ENCODE measurements at regions not wholly inside any gene's neighbourhood (a gene's known extent, or its start where the extent isn't known, plus 50 kb on each side); places are given as distances from the start of the nearest gene placed in this dataset.
"Not testable (repeated sequence)": the region's sequence is repeated elsewhere in the genome, so short reads cannot be mapped to it uniquely, and the experiment has no call there.

DNA sequence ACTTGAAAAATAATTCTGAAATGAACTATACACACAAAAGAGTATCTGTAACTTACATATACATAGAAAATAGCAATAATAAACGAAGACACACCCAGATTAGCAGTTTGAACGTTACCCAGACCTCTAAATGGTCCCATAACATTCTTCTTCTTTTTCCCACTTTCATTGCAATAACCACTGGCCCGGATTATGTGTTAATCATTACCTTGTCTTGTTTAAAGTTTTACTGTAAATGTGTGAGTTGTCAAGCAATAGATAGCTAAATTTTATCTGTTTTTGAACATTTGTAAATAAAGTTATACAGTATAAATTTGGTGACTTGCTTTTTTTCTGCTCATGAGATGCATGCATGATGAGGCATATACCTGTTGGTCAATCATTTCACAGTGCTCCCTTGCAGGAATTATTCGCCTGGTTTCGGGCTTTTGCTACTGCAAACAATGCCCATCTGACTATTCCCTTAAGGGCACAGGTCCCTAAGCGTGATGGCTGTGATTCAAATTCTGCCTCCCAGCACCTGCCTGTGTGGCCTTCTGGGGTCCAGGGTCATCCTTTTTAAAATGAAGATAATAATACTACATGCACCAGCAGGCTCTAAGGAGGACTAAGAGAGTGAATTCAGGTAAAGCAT is 66.1 kb downstream of the GADD45G start:
- in situ Hi-C loops (cut with HindIII; ENCODE audit: low sequenced_read_pairs): no loop called here

DNA sequence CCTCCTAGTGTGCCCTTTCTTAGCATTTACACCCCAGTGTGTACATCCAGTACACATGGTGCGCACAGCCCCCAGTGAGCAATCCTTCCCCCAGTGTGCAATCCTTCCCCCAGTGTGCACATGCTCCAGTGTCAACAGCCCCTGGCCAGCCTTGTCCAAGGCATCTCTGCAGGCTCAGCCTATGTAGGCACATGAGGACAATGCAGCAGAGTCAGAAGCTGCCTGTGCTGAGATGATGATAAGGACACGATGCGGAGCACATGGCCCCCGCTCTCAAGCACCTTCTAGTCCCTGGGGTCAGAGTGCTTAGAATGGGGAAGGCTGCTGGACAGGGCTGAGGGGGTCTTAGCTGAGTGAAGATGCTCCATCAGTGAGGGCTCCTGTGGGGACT is 69.8 kb downstream of the GADD45G start:
- in situ Hi-C loops (cut with HindIII; ENCODE audit: low sequenced_read_pairs): no loop called here

DNA sequence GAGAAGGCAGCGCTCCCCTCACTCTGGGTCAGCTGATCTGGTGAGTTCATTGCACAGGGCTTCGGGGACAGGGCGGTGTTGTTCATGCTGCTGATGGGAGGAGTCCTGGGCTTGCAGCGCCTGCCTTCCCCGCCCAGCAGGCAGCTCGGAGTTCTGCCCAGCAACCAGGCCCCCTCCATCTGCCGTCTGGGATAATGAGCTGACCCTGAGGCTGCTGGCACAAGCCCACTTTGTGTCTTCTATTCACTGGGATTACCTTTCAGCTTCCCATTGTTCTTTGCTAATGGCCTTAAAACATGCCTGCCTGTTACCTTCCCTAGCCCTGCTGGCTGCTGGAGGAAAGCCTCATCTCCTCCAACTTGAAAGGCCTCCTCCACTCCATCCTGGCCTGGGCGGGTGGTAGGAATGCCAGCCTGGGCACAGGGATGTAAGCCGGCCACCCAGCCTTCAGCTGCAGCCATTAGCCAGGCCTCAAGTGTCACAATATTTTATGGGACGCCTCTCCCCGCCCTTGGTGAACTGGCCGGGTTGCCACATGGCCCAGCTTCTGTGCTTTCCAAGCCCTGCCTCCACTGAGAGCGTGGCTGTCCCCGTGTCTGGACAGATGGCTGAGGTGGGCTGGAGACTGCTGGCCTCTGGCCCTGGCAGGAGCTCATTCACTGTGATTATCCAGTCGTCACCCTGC is 70.4 kb downstream of the GADD45G start:
- in situ Hi-C loops (cut with HindIII; ENCODE audit: low sequenced_read_pairs): no loop called here

DNA sequence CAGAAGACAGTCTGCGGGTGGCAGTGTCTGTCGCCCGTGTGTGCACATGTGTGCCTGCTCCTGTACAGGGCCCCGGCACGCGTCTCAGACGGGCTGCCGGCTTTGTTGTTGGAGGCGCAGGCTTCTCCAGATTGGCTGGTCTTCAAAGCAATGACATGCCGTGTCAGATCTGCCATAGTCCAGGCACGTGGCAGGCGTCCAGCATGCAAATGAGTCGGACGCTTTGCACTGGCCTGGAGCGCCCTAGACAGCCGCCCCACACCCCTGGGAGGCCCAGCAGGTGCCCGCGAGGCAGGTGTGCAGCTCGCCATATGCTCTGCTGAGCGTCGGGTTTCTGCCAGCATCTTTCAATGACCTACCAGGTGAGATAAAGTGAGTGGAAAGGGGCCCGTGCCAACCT is 71.5 kb downstream of the GADD45G start:
- in situ Hi-C loops (cut with HindIII; ENCODE audit: low sequenced_read_pairs): no loop called here

DNA sequence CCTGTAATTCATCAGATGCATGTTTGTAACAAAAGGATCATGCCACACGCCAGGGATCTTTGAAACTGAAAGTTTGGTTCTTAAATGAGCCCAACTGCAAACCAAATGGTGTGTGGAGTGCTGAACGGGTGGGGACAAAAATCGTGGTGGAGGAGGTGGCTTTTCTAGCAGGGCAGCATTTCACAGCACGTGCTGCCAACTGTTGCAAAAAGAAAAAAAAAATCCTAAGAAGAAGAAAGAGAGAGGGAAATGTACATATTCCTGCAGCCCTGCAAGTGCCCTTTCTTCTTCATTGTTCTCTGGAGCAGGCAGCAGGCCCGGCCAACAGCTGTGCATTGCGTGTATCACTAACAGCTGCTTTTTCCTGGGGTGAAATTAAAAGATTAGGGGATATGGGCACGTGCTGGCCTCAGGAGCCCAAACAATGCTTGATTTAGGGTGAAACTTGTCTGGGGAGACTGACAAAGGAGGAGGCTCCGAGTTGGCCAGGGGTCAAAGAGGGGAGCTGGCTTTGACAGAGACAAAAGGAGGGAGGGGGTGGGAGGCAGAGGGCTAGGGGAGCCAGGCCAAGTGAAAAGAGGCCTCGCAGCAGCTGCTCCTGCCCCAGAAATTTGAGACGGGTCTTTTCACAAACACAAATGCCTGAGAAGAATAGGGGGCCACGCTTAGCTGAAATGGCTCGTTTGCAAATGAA is 73.0 kb downstream of the GADD45G start:
- in situ Hi-C loops (cut with HindIII; ENCODE audit: low sequenced_read_pairs): no loop called here

DNA sequence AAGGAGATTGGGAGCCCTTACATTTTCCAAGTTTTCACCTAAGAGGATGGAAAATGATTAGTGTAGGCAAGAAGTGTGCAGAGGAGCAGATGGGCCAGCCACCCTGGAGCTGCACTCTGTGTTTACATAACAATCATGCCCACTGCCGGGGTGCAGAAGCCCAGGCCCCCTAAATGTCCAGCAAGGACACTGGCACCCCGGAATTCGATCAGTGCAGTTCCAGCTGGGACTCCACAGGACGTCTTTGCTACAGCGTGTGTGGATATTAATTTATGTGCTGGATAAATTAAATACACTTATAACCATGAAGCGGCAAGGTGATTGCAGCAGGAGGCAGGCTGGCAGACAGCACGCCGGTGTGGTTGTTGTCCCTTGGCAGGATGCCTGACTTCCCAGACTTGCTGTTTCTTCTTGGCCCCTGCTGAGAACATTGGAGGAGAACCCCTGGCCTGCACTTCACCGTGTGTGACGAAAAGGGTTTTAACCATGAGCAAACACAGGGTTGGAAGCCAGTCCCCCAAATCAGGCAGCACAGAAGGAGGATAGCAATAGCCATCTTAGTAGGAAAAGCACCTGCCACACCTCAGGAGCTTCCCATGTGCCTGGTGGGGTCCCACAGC is 73.7 kb downstream of the GADD45G start:
- in situ Hi-C loops (cut with HindIII; ENCODE audit: low sequenced_read_pairs): no loop called here

DNA sequence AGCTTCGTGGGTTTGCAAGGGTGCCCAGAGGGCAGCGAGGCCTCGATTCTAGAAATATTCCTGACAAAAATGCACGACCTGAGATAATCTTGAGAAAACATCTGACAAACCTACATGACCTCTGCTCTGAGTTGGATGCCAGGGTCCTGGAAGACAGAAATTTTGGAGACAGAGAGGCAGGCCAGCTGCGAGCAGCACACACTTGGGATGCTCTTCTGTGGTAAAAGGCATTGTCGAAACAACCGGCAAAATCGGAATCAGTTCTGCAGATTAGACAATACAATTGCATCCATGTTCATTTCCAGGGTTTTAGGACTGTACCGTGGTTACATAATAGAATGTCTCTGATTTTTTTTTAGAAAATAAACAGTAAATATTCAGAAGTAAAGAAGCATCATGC is 74.2 kb downstream of the GADD45G start:
- in situ Hi-C loops (cut with HindIII; ENCODE audit: low sequenced_read_pairs): no loop called here

DNA sequence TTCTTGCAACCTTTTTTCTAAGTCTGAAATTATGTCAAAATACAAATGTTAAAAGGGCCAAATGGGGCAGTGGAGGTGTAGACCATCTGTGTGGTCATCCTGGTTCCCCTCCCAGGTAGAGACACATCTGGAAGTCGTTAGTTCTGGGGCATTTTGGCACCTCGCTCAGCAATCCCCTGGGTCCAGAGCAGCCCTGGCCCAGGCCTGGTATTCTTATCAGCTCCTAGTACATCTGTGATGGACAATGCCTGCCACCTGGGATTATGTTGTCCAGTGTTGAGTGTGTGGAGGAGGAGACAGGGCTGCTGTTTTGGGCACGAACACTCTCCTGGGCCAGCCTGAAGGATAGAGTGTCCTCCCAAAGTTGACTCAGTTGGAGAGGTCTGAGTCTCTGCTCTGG is 74.8 kb downstream of the GADD45G start:
- in situ Hi-C loops (cut with HindIII; ENCODE audit: low sequenced_read_pairs): no loop called here

DNA sequence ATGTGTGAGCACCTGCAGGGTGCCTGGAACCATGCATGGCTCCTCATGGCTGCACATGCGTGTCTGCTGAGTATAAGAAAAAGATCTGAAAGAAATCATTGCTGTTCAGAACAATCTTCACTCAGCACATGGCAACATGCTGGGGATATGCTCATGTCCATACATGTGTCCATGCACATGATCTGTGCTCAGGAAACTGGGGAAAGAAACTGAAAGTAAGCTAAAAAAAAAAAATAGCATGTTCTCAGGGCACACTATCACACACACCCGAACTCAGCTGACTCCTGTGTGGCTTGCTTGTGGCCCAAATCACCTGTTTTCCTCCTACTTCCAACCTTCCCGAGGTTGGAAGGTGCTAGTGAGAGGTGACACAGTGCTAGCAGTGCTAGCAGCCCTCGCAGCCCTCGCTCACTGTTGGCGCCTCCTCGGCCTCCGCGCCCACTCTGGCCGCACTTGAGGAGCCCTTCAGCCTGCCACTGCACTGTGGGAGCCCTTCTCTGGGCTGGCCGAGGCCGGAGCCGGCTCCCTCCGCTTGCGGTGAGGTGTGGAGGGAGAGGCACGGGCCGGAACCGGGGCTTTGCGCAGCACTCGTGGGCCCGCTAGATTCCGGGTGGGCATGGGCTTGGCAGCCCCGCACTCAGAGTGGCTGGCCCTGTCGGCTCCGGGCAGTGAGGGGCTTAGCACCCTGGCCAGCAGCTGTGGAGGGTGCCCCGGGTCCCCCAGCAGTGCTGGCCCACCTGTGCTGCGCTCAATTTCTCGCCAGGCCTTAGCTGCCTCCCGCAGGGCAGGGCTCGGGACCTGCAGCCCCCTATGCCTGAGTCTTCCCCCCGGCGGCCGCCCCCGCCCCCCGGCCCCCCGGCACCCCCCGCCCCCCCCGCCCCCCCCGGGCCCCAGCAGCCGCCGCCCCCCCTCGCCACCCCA is 76.0 kb downstream of the GADD45G start:
- in situ Hi-C loops (cut with HindIII; ENCODE audit: low sequenced_read_pairs): no loop called here

DNA sequence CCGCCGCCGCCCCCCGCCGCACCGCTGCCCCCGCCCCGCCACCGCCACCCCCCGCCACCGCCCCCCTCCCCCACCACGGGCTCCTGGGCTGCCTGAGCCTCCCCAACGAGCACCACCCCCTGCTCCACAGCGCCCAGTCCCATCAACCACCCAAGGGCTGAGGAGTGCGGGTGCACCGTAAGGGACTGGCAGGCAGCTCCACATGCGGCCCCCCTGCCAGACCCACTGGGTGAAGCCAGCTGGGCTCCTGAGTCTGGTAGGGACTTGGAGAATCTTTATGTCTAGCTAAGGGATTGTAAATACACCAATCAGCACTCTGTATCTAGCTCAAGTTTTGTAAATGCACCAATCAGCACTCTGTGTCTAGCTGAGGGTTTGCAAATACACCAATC is 76.7 kb downstream of the GADD45G start:
- in situ Hi-C loops (cut with HindIII; ENCODE audit: low sequenced_read_pairs): not testable (repeated sequence)

DNA sequence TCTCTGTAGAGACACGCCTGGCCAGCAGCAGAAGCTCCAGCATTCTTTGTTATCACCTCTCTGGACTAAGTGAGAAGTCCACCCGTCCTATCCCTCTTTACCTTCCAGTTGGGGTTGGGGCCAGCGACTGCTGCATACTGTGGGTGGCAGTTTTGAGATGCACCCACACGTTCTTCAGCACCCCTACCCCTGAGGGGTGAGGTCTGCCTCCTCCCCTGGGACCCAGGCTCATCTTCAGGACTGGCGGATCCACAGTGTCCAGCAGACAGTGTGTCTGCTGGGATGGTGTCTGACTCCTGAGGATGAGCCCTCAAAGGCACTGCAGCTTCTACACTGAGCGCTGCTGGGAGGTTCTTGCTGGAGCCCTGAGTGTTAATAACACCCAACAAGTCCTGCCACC is 78.8 kb downstream of the GADD45G start:
- in situ Hi-C loops (cut with HindIII; ENCODE audit: low sequenced_read_pairs): no loop called here

DNA sequence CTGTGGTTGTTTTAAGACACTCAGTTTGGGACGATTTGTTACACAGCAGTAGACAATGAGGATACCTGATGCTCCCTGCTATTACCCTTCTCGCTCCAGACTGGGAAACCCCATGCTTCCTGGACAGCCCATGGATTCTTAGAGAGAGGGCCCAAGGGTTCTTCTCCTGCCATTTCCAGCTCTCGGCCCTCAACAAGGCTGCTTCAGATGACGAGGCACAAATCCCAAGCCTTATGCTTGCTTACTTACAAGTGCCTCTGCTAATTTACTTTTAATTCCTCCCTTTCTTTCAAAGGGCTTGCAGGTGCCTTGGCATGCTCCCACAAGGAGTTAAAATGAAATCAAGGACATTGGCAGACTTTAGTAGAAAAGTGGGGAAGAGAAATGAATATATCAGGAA is 79.4 kb downstream of the GADD45G start:
- in situ Hi-C loops (cut with HindIII; ENCODE audit: low sequenced_read_pairs): no loop called here

DNA sequence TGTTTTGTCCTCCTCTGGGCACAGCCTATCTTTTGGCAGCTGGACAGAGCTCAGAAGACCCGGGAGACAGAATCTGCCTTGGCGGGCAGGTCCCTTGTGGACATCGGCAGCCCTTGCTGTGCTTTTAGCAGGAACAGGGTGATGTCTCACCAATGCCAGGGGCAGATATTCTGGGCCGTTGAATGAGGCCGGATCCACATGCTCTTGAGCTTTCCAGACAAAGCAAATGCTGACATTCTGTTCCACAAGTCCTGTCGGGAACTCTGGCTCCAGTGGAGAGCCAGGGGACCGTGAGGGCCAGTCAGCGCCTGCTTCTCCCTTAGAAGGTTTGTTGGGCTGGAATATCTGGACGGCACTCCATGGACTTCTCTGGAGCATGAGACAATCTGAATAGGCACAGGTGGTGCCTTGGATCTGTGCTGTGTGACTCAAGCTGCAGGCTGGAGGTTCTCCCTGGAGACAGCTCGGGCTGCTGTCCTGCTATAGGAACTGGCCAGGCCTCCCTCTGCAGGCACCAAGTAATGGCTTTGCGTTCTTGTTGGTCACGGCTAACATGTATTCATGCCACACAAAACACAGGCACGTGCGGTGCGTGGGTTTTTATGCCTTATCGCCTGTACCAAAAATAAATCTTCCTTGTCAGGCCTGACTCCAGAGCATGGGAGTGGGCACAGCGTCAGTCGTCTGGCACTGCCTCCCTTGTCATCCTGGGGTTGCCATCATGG is 80.3 kb downstream of the GADD45G start:
- in situ Hi-C loops (cut with HindIII; ENCODE audit: low sequenced_read_pairs): no loop called here

DNA sequence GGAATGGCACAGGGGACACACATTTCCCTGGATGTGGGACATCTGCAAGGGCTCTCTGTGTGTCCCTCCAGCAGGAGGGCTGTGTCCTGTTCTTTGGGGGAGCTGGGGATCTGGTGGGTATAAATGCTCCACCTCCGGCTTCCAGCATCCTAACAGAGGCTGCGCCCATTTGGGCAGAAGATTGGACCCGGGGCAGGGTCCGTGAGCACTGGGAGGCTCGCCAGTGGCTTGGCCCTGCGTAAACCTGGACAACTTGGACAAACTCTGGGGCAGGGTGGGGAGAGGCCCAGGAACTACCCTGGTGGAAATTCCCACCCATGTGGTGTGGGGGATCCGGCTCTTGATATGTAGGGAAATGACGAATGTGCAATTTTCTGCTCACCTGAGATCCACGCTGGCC is 80.9 kb downstream of the GADD45G start:
- in situ Hi-C loops (cut with HindIII; ENCODE audit: low sequenced_read_pairs): no loop called here

DNA sequence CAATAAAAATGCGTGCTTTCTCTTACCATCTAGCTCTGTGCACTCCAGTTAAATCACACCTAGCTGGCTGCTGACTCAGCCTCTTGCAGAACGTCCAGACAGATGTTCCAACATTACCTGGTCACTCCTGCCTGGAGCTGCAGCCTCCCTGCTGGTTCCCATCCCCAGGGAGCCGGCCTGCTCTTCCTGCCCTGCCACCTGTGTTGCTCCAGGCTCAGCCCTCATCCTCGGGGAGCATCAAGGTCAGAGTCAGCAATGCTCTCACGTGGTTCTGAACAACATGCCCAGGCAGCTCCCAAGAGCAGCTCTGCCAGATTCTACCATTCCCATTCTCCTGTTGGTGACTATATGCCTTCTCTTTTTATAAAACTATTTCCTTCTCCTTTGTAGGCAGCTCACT is 81.3 kb downstream of the GADD45G start:
- in situ Hi-C loops (cut with HindIII; ENCODE audit: low sequenced_read_pairs): no loop called here

DNA sequence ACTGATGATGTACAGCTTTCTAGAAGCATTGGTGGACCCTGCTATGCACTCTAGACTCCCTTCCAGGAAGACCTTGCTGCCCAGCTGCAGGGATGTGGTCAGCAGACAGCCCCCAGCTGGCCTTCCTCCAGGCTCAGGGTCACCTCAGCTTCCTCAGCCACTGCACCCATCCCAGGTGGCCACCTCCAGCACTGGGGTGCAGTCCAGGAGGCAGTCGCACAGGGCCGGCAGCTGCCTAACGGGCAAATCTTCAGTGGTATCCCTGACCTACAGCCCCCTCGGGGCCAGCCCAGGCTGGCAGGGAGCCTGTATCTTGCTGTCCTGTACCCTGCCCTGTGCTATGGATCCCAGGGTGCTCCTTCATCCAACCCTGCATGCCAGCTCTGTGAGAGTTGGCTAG is 81.8 kb downstream of the GADD45G start:
- in situ Hi-C loops (cut with HindIII; ENCODE audit: low sequenced_read_pairs): no loop called here

DNA sequence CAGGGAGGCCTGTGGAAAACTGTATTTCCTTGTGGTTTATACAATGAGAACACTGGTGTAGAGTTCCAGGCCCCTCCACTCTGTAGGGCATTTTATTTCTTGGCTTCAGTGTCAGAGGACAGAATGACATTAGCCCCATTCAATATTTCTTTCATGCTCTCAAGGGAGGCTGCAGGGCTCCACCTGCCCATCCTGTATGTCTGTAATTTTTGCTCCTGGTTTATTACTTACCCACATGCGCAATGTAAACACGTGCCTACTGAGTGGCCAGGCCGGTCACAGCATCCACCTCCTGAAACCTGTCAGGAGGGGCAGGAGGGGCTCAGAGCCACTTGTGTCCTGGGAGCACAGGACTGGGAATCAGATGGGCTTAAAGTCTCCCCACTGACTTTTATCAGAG is 82.4 kb downstream of the GADD45G start:
- in situ Hi-C loops (cut with HindIII; ENCODE audit: low sequenced_read_pairs): no loop called here

DNA sequence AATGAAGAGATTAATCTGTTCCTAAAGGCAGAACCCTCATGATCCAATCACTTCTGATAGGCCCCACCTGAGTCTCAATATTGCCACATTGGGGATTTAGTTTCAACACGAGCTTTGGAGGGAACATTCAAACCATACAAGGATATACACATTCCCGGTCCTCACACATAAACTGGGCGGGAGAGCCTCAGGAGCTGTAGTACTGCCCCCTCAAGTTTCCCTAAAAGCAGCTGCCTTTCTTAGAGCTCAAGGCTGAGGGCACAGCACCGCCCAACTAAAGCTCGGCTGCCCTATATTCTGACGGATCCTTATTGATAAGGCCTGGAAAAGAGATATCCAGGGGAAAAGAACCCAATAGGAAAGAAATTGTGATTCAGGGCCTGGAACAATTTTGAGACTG is 83.0 kb downstream of the GADD45G start:
- in situ Hi-C loops (cut with HindIII; ENCODE audit: low sequenced_read_pairs): no loop called here

DNA sequence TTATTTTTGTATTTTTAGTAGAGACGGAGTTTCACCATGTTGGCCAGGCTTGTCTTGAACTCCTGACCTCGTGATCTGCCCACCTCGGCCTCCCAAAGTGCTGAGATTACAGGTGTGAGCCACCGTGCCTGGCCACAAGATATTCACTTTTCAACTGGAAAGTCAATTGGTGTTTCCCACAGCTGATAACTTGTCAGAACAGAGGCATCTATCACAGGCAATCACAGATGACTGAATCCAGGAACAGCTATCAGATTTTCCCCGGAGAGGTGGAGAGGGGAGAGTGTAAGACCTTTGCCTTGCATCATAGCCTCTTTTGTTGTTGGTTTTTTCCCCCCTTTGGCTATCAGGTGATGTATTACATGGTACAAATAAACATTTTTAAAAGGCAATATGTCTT is 84.5 kb downstream of the GADD45G start:
- in situ Hi-C loops (cut with HindIII; ENCODE audit: low sequenced_read_pairs): not testable (repeated sequence)

DNA sequence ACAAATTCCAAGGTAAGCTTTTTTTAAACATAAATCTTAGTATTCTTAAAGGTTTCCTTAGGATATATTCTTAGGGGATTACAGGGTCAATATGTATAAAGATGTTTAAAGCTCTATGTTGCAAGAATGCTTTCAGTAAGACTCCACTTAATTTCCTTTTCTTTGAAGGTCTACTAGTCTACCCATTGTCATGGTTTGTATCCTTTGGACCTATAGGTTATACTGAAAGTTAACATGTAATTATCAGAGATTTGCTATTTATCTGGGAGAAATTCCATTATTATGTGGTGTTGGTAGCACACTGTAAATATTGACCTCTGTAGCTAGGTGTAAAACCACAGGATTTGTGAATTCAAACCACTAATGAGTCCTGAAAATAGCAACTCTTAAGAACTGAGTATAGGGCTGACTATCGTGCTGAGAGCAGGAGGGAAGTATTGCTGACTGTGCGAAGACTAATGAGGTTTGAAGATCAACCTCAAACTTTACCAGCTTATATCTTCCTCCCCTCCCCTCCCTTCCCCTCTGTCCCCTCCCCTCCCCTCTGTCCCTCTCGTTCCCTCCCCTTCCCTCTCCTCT is 85.6 kb downstream of the GADD45G start:
- in situ Hi-C loops (cut with HindIII; ENCODE audit: low sequenced_read_pairs): no loop called here

Data from DLD1 (cell line).